HG02970 (cell line): ENCODE measurements at regions not wholly inside any gene's neighbourhood (a gene's known extent, or its start where the extent isn't known, plus 50 kb on each side); places are given as distances from the start of the nearest gene placed in this dataset.

Experiments
- ATAC-seq: cut with Tn5 transposase; IDR thresholded peaks from one replicate; pipeline ENCODE4 v1.9.1; 2021; ENCODE audit warnings: mild to moderate bottlenecking, moderate library complexity, moderate number of reproducible peaks; ENCODE audit not compliant: unreplicated experiment, low FRiP score

- no peak for ATAC-seq
Observed at GRCh38 chr9:788777-789176, 52.7 kb upstream of the DMRT1 start.
